ENCODE measurements at regions not wholly inside any gene's neighbourhood (a gene's known extent, or its start where the extent isn't known, plus 50 kb on each side); places are given as distances from the start of the nearest gene placed in this dataset.
A peak's percentile ranks its signal among the peaks of the same experiment; 100 is the strongest.
"Not testable (repeated sequence)": the region's sequence is repeated elsewhere in the genome, so short reads cannot be mapped to it uniquely, and the experiment has no call there.

GRCh38 chr1:192418552-192419285 lies 101.9 kb downstream of the RGS21 start:
- no peak for DNase-seq

DNA sequence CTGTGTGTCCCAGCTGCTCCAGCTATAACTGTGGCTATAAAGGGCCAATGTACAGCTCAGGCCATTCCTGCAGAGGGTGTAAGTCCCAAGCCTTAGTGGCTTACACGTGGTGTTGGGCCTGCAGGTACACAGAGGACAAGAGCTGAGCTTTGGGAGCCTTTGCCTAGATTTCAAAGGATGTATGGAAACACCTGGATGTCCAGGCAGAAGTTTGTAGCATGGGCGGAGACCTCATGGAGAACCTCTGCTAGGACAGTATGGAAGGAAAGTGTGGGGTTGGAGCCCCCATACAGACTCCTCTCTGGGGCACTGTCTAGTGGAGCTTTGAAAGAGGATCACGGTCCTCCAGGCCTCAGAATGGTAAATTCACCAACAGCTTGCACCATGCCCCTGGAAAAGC lies 113.9 kb downstream of the RGS21 start:
- DNase-seq: no peak

DNA sequence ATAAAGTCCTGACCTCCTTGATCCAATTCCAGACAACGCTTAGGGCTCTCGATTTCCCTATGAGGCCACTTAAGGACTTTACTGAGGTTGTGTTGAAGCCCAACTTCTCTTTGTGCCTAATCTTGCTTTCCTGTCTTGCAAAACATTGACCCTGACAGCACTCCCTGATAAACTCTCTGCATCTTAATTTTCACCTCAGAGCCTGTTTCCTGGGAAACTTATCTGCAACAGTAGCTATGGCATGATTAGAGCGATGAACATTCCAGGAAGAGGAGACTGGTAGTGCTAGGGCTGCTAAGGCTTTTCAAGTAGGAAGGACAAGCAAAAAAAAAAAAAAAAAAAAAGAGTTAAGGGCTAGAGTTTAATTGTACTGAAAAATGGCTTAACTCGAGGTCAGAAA lies 118.9 kb downstream of the RGS21 start:
- no peak for DNase-seq

GRCh38 chr1:192436441-192437078 lies 119.8 kb downstream of the RGS21 start:
- DNase-seq: no peak

DNA sequence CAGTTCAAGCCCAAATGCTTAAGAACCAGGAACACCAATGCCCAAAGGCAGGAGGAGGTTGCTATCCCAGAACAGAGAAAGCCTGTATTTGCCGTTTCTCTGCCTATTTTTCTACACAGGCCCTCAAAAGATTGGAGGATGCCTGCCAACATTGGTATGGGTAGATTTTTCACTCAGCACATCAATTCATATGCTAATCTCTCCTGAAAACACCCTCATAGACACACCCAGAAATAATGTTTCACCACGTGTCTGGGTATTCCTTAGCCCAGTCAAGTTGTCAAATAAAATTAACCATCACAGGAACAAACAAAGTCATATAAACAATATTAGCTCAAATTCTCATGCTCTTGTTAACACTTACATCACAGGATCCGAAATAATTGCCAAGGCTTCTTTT lies 121.9 kb downstream of the RGS21 start:
- DNase-seq: no peak

DNA sequence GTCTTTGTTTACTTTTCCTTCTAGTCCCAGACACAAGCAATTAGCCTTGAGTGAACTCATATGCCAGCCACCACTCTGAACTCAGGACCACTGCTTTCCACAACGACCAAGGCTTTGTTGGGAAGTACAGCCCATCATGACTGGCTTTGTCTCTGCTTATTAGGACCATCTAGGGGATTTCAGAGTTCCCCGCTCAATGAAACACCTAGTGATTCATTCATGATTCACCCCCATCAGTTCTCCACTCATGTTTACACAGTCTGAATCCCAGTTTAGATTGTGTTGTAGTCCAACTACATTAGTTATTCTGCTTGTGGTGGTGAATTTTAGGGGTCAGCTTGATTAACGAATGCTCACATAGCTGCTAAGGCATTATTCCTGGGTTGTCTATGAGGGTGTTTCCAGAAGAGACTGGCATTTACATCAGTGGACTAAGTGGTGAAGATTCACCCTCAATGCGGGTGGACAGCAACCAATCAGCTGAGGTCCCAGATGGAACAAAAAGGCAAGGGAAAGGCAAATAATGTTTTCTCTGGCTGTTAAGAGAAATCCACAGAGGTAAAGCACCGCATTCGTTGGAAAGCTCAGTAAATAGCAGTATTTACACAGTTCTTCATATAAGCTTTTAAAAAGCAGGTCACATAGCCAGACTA lies 122.7 kb downstream of the RGS21 start:
- DNase-seq: no peak

- no peak for DNase-seq
Observed at GRCh38 chr1:192441492-192441891, 124.7 kb downstream of the RGS21 start.

- no peak for DNase-seq
Observed at GRCh38 chr1:192442736-192443135, 125.9 kb downstream of the RGS21 start.

- no peak for DNase-seq
Observed at GRCh38 chr1:192443616-192444015, 126.8 kb downstream of the RGS21 start.

- no peak for DNase-seq
Observed at GRCh38 chr1:192445241-192445640, 128.4 kb downstream of the RGS21 start.

GRCh38 chr1:192445839-192446489 lies 129.2 kb downstream of the RGS21 start:
- DNase-seq: peak; percentile 63

DNA sequence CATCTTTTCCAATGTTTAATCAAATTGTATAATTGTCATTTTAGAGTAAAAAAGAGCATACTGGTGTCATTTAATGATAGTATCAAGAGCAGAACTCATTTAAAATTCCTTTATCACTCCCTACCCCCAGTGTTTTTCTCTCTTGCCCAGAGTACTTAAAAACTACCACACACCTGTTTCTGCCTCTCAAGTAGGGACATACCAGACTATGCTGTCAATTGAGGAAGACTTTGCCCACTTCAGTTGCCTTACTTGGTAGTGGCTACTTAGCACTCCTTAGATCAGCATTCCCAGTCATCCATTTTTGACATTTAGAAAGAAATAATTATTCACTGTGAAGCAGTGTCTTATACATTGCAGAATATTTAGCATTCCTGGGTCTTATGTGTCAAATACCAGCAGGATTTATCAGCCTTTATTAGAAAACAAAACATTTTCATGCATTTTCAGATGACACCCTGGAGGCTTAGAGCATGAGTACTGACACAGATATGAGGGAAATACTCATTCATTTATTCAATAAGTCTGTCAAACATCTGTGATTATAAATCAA lies 127.5 kb upstream of the RGS1 start:
- DNase-seq: no peak

DNA sequence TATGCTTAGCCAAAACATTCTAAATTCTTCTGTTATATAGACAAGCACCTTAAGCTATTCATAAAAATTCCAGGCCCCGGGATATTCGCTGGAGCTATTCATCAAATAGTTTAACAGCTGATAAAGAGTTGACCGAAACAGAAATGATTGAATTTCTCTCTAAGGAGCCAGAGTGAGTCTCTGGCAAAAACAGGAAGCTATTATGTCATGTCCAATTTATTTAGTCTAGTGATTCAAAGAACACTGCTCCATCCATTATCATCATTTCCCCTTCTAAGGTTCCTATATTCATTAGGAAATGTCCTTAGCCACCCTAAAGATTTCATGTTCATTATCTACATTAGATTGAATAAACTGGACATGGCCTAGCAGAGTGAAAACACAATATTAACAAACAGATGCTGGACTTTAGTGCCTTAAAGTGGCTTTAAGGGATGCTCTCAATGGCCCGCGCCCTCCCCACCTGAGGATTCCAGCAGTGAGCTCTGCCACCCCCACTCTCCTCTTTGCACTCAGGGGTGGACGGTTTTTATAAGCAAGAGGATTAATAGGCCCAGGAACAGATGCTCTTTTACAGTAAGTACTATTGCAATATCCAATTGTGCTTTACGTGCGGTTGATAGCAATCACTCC lies 122.1 kb upstream of the RGS1 start:
- no peak for DNase-seq

- DNase-seq: no peak
Observed at GRCh38 chr1:192459467-192459866, 116.1 kb upstream of the RGS1 start.

DNA sequence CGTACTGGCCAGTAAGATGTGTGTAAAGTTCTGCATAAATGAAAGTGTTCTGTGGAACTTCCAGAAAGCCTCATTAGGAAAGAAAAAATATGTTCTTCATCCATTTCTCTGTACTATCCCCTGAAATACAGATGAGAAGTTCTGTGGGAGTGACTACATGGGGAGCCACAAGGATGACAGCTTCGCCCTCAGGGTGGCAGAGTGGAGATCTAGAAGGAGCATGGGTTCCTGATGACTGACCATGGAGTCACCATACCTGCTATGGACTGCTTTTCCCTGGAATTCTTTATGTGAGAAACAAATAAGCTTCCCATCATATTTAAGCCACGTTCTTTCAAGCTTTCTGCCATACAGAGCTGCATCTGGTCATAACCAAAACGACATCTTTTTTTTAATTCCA lies 113.9 kb upstream of the RGS1 start:
- DNase-seq: no peak

- DNase-seq: no peak
Observed at GRCh38 chr1:192462616-192463015, 113.0 kb upstream of the RGS1 start.

DNA sequence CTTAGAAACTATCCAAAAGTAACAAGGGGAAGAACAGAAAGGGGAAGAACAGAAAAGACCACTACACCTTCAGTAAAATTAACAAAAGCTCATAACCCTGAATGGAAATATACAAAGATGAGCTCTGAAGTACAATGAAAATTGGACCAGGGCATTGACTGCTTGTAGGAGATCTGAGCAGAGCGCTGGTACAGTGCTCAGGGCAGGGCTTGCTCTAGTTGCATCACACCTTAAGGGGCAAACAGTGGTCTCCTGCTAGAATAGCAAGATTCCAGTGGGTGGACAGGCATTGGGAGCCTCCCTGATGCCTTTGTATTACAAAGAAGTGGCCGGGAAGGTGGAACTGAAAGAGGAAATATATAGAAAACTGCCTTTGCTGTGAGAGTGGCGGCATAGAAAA lies 111.9 kb upstream of the RGS1 start:
- no peak for DNase-seq

DNA sequence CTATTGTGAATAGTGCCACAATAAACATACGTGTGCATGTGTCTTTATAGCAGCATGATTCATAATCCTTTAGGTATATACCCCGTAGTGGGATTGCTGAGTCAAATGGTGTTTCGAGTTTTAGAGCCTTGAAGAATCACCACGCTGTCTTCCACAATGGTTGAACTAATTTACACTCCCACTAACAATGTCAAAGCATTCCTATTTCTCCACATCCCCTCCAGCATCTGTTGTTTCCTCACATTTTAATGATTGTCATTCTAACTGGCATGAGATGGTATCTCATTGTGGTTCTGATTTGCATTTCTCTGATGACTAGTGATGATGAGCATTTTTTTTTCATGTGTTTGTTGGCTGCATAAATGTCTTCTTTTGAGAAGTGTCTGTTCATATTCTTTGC lies 110.4 kb upstream of the RGS1 start:
- DNase-seq: not testable (repeated sequence)

DNA sequence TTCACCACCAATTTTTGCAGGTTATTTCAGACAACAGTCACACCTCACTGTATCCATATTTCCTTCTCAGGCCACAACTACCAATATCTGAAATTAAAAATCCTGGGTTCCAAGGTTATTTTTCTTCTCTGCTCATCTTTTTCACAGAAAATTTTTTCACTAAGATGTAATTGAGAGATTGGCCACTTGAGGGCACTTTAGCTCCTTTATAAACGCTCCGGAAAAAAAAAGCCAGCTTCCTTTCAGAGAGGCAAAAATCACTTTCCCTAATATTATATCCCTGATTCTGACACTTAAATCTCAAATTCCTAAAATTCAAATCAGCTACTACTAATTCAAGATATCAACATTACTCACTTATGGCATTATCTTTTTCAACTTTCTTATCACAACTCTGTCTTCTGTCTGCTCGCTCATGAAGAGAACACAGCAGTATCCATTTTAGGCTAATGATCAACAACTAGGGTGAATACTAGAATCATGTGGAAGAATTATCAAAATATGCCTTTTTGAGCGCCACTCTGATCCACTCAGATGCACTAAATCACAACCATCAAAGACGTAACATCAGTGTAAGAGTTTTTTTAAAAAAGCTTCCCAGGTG lies 101.4 kb upstream of the RGS1 start:
- DNase-seq: peak; percentile 31

DNA sequence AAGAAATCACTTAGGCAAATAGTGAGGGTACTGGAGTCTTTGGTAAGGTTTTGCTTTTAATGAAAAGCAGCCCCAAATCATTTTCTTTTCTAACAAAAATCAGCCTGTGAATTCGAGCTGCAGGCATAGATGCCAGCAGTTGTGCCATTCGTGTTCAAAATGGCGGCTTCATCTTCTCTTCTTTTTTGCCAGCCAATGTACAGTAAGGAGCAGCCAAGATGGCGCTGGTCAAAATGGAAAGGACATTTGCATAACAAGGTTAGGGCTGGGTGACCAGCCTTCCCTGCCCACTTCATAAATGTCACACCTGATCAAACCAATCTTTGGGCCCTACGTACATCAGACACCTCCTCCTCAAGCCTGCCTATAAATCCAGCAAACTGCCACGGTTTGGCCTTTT lies 100.2 kb upstream of the RGS1 start:
- DNase-seq: no peak

GRCh38 chr1:192475970-192476369 lies 99.6 kb upstream of the RGS1 start:
- no peak for DNase-seq

DNA sequence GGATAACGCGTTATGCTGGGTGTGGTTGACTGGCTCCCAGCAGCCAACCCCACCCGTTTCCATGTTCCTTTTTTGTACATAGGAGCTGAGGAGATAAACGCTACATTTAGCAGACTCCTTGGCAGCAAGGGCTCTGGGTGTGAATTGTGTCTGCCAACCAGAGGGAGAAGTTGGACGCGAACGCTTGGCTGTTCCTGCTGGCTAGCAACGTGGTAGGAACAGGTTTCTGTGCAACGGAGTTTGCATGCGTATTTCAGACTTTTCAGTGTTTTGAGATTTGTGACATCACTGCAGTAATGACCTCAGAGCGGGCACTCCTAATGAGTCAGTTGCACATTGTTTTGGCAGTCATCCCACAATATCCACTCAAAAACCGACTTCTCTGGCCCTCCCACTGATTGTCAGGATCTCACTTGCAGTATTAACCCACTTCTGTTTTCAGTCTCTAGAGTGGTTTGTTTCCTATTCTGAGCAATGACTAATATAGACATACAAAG lies 98.7 kb upstream of the RGS1 start:
- DNase-seq: peak; percentile 64

Measured in activated CD4-positive, alpha-beta T cell treated with anti-CD3 and anti-CD28 coated beads, Interleukin-10, Interleukin-2, amounts not matched to agents 100 ng/mL and 50 ng/mL, durations not matched to agents 16 hours and 8 hours (primary cell).